Ectodermal cell (in vitro differentiated cells): ENCODE measurements at regions not wholly inside any gene's neighbourhood (a gene's known extent, or its start where the extent isn't known, plus 50 kb on each side); places are given as distances from the start of the nearest gene placed in this dataset.
"Not testable (repeated sequence)": the region's sequence is repeated elsewhere in the genome, so short reads cannot be mapped to it uniquely, and the experiment has no call there.

Experiments
- H3K27ac ChIP-seq: 2 replicates; pipeline ENCODE4 v1.7.0; 2013; ENCODE audit warnings: mild to moderate bottlenecking, low read depth, low read length; ENCODE audit not compliant: insufficient read depth, poor library complexity, severe bottlenecking
- H3K27me3 ChIP-seq: 2 replicates; pipeline ENCODE4 v1.7.0; 2013; ENCODE audit warnings: mild to moderate bottlenecking, low read length; ENCODE audit not compliant: insufficient read depth, control insufficient read depth, poor library complexity, severe bottlenecking
- H3K36me3 ChIP-seq: one replicate; pipeline ENCODE4 v1.7.0; 2013; ENCODE audit warnings: low read length; ENCODE audit not compliant: control insufficient read depth, insufficient read depth
- H3K4me1 ChIP-seq: one replicate; pipeline ENCODE4 v1.7.0; 2013; ENCODE audit warnings: low read length; ENCODE audit not compliant: control insufficient read depth, insufficient read depth
- H3K4me3 ChIP-seq: 2 replicates; pipeline ENCODE4 v1.7.0; 2013; ENCODE audit warnings: low read depth, low read length, control low read depth; ENCODE audit not compliant: insufficient read depth
- H3K9me3 ChIP-seq: 2 replicates; pipeline ENCODE4 v1.7.0; 2013; ENCODE audit warnings: mild to moderate bottlenecking, low read length, moderate library complexity; ENCODE audit not compliant: control insufficient read depth
- WGBS, 2 experiments: methylation state at CpG; one replicate each; pipeline ENCODE4 v1.1.7; 2013; ENCODE audit warnings: missing lambda C conversion rate in 2 of 2; 5-methylcytosine and 5-hydroxymethylcytosine counted together

- Histone ChIP-seq H3K27me3 (no peaks in the 10 kb centered on the region), H3K27ac (no peak overlapping the region), H3K9me3 (no peaks in the 10 kb centered on the region), H3K4me1 (no peaks in the 10 kb centered on the region), H3K4me3 (no peak overlapping the region), H3K36me3 (no peaks in the 10 kb centered on the region)
- 89 to 91% methylated on average over 2 to 3 of the region's 3 CpGs for WGBS, 2 experiments
These were observed 497.9 kb downstream of the IGSF11 start for GRCh38 chr3:118536764-118537163.

- H3K4me3 ChIP-seq: no peak overlapping the region
- 100% methylated on average over 2 of the region's 2 CpGs; no CpG with 5 or more reads in 1 of the 2 experiments for WGBS, 2 experiments
- no peaks in the 10 kb centered on the region for H3K9me3 ChIP-seq
- no peaks in the 10 kb centered on the region for H3K36me3 ChIP-seq
- H3K27ac ChIP-seq: no peak overlapping the region
- H3K27me3 ChIP-seq: no peaks in the 10 kb centered on the region
- H3K4me1 ChIP-seq: no peaks in the 10 kb centered on the region
These were observed 497.2 kb downstream of the IGSF11 start for GRCh38 chr3:118537454-118537853.

GRCh38 chr3:118538187-118538586, 496.5 kb downstream of the IGSF11 start:
- Histone ChIP-seq H3K36me3 (no peaks in the 10 kb centered on the region), H3K9me3 (no peaks in the 10 kb centered on the region), H3K27me3 (no peaks in the 10 kb centered on the region), H3K4me3 (no peak overlapping the region), H3K27ac (no peak overlapping the region), H3K4me1 (no peaks in the 10 kb centered on the region)
- 90 to 100% methylated on average over 1 of the region's 1 CpG for WGBS, 2 experiments

- not testable (repeated sequence) for H3K4me3 ChIP-seq, H3K36me3 ChIP-seq, H3K27me3 ChIP-seq, H3K4me1 ChIP-seq, H3K27ac ChIP-seq, H3K9me3 ChIP-seq
- 92 to 94% methylated on average over 13 of the region's 13 CpGs for WGBS, 2 experiments
These were observed 494.7 kb downstream of the IGSF11 start for GRCh38 chr3:118539820-118540447.

GRCh38 chr3:118540448-118540821, 494.2 kb downstream of the IGSF11 start:
- H3K4me3 ChIP-seq, H3K4me1 ChIP-seq, H3K36me3 ChIP-seq, H3K9me3 ChIP-seq, H3K27ac ChIP-seq, H3K27me3 ChIP-seq: not testable (repeated sequence)
- WGBS, 2 experiments: 91 to 99% methylated on average over 5 of the region's 5 CpGs

- Histone ChIP-seq H3K27ac (no peak overlapping the region), H3K27me3 (no peaks in the 10 kb centered on the region), H3K9me3 (no peaks in the 10 kb centered on the region), H3K4me1 (no peaks in the 10 kb centered on the region), H3K36me3 (no peaks in the 10 kb centered on the region), H3K4me3 (no peak overlapping the region)
- WGBS, 2 experiments: 89 to 93% methylated on average over 1 of the region's 1 CpG
These were observed 493.8 kb downstream of the IGSF11 start for GRCh38 chr3:118540826-118541225.

GRCh38 chr3:118541796-118542195, 492.9 kb downstream of the IGSF11 start:
- H3K27ac ChIP-seq: no peak overlapping the region
- H3K4me1 ChIP-seq: no peaks in the 10 kb centered on the region
- H3K9me3 ChIP-seq: no peaks in the 10 kb centered on the region
- 72 to 88% methylated on average over 2 of the region's 2 CpGs for WGBS, 2 experiments
- H3K36me3 ChIP-seq: no peaks in the 10 kb centered on the region
- H3K27me3 ChIP-seq: no peaks in the 10 kb centered on the region
- no peak overlapping the region for H3K4me3 ChIP-seq

- WGBS, 2 experiments: 85 to 96% methylated on average over 1 of the region's 1 CpG
- H3K4me3 ChIP-seq: no peak overlapping the region
- H3K27me3 ChIP-seq: no peaks in the 10 kb centered on the region
- H3K36me3 ChIP-seq: no peaks in the 10 kb centered on the region
- no peaks in the 10 kb centered on the region for H3K4me1 ChIP-seq
- no peak overlapping the region for H3K27ac ChIP-seq
- H3K9me3 ChIP-seq: no peaks in the 10 kb centered on the region
These were observed 490.8 kb downstream of the IGSF11 start for GRCh38 chr3:118543832-118544231.

GRCh38 chr3:118544458-118544857, 490.2 kb downstream of the IGSF11 start:
- no peaks in the 10 kb centered on the region for H3K9me3 ChIP-seq
- H3K4me1 ChIP-seq: no peaks in the 10 kb centered on the region
- no peaks in the 10 kb centered on the region for H3K36me3 ChIP-seq
- H3K27ac ChIP-seq: no peak overlapping the region
- H3K27me3 ChIP-seq: no peaks in the 10 kb centered on the region
- no peak overlapping the region for H3K4me3 ChIP-seq
- WGBS, 2 experiments: 68 to 73% methylated on average over 5 of the region's 5 CpGs

GRCh38 chr3:118548434-118548833, 486.2 kb downstream of the IGSF11 start:
- H3K27ac ChIP-seq: no peak overlapping the region
- H3K27me3 ChIP-seq: no peaks in the 10 kb centered on the region
- no peak overlapping the region for H3K4me3 ChIP-seq
- H3K4me1 ChIP-seq: no peaks in the 10 kb centered on the region
- no peaks in the 10 kb centered on the region for H3K36me3 ChIP-seq
- 89 to 95% methylated on average over 3 of the region's 4 CpGs for WGBS, 2 experiments
- H3K9me3 ChIP-seq: no peaks in the 10 kb centered on the region

GRCh38 chr3:118550122-118550521, 484.5 kb downstream of the IGSF11 start:
- no peaks in the 10 kb centered on the region for H3K4me1 ChIP-seq
- no peaks in the 10 kb centered on the region for H3K9me3 ChIP-seq
- H3K4me3 ChIP-seq: no peak overlapping the region
- 77 to 83% methylated on average over 2 of the region's 2 CpGs for WGBS, 2 experiments
- H3K27me3 ChIP-seq: no peaks in the 10 kb centered on the region
- H3K27ac ChIP-seq: no peak overlapping the region
- no peaks in the 10 kb centered on the region for H3K36me3 ChIP-seq
